Sigmoid colon (tissue), 6 donors: ENCODE measurements at regions not wholly inside any gene's neighbourhood (a gene's known extent, or its start where the extent isn't known, plus 50 kb on each side); places are given as distances from the start of the nearest gene placed in this dataset.

ENCODE experiments used
- DNase-seq: peaks from one replicate; pipeline ENCODE4 v3.0.0-alpha.2; 2019
- H3K27ac ChIP-seq, 4 donors: fragments of 200-600 bp; sonication (generic); one replicate each; pipeline ENCODE4 v1.5.1; 2016 to 2019; ENCODE audit warnings: mild to moderate bottlenecking in 1 of 4
- H3K27me3 ChIP-seq, 3 donors: fragments of 200-600 bp; sonication (generic); one replicate each; pipeline ENCODE4 v1.5.1; 2019; ENCODE audit warnings: mild to moderate bottlenecking in 1 of 3
- H3K36me3 ChIP-seq, 4 donors: fragments of 200-600 bp; sonication (generic); one replicate each; pipeline ENCODE4 v1.5.1; 2016 to 2019
- H3K4me1 ChIP-seq, 4 donors: fragments of 200-600 bp; sonication (generic); one replicate each; pipeline ENCODE4 v1.5.1; 2017 to 2019
- H3K4me3 ChIP-seq, 4 donors: fragments of 200-600 bp; sonication (generic); one replicate each; pipeline ENCODE4 v1.5.1; 2017 to 2019; ENCODE audit warnings: mild to moderate bottlenecking in 2 of 4, moderate library complexity in 1 of 4
- H3K9me3 ChIP-seq, 4 donors: fragments of 200-600 bp in 3 of 4; sonication (generic) in 3 of 4; one replicate each; pipeline versions ENCODE4 v1.5.1 to v1.6.1; 2013 to 2019
- CTCF ChIP-seq, 4 experiments: fragments of 450-650 bp in 3 of 4; fragments of 200-600 bp in 1 of 4; IDR thresholded peaks; one replicate each; pipeline ENCODE4 v1.5.1; 2016 to 2019; ENCODE audit warnings: antibody characterized with exemption in 4 of 4, mild to moderate bottlenecking in 3 of 4, moderate library complexity in 2 of 4
- EP300 ChIP-seq, 4 donors: sonication (generic); formaldehyde crosslinking; IDR thresholded peaks; one replicate each; pipeline ENCODE4 v1.6.1; 2017; ENCODE audit warnings: antibody characterized with exemption in 4 of 4
- POLR2A ChIP-seq, 2 donors: fragments of 450-650 bp; IDR thresholded peaks; one replicate each; pipeline ENCODE4 v1.6.1; 2016; ENCODE audit warnings: antibody characterized with exemption in 2 of 2, mild to moderate bottlenecking in 2 of 2, moderate library complexity in 2 of 2
- POLR2AphosphoS5 ChIP-seq, 4 donors: sonication (generic); formaldehyde crosslinking; IDR thresholded peaks; one replicate each; pipeline ENCODE4 v1.6.1; 2017; ENCODE audit warnings: antibody characterized with exemption in 4 of 4
- WGBS, 2 donors: extraction: QIAGEN DNeasy Blood & Tissue Kit; methylation state at CpG; one replicate each; pipeline ENCODE4 v1.1.7; 2013; 5-methylcytosine and 5-hydroxymethylcytosine counted together
- intact Hi-C: fragments of 100-400 bp; cut with DNase I; formaldehyde crosslinking; loops from one replicate; pipeline ENCODE4 v1.15.1; 2023
- donor health status: healthy with polysubstance abuse.
- donor health status: healthy.

GRCh38 chr5:74020503-74020902, 394.5 kb downstream of the ARHGEF28 start:
- DNase-seq, result no peak
- Histone ChIP-seq H3K9me3 (no peaks in the 10 kb centered on the region), H3K4me3 (no peak overlapping the region), H3K27me3 (peaks cover 0 to 4% (median 0%) of the 10 kb centered on the region in 3 donors), H3K27ac (no peak overlapping the region), H3K36me3 (no peaks in the 10 kb centered on the region), H3K4me1 (no peaks in the 10 kb centered on the region)
- intact Hi-C loops, result no loop called here
- WGBS, 2 donors, result 79% methylated on average over 5 of the region's 5 CpGs
- no peak for TF ChIP-seq CTCF (IDR thresholded peaks at IDR 0.05)

GRCh38 chr5:74019923-74020322, 393.9 kb downstream of the ARHGEF28 start:
- DNase-seq, result no peak
- 92 to 96% methylated on average over 5 of the region's 5 CpGs for WGBS, 2 donors
- TF ChIP-seq EP300 (IDR thresholded peaks at IDR 0.05) (no peak), CTCF (IDR thresholded peaks at IDR 0.05) (no peak), POLR2AphosphoS5 (IDR thresholded peaks at IDR 0.05) (no peak), POLR2A (IDR thresholded peaks at IDR 0.05) (no peak)
- H3K4me3 ChIP-seq, result no peak overlapping the region
- peaks cover 0 to 4% (median 0%) of the 10 kb centered on the region in 3 donors for H3K27me3 ChIP-seq
- no peak overlapping the region for H3K27ac ChIP-seq
- H3K9me3 ChIP-seq, result no peaks in the 10 kb centered on the region
- intact Hi-C loops, result no loop called here
- H3K4me1 ChIP-seq, result no peaks in the 10 kb centered on the region
- H3K36me3 ChIP-seq, result no peaks in the 10 kb centered on the region

- intact Hi-C loops, result no loop called here
- TF ChIP-seq EP300 (IDR thresholded peaks at IDR 0.05), result no peak
- TF ChIP-seq POLR2AphosphoS5 (IDR thresholded peaks at IDR 0.05), result no peak
- TF ChIP-seq CTCF (IDR thresholded peaks at IDR 0.05), result no peak
- TF ChIP-seq POLR2A (IDR thresholded peaks at IDR 0.05), result no peak
- no peaks in the 10 kb centered on the region for H3K4me1 ChIP-seq
- H3K27ac ChIP-seq, result no peak overlapping the region
- WGBS, 2 donors, result 18 to 57% methylated on average over 3 of the region's 3 CpGs
- no peaks in the 10 kb centered on the region for H3K36me3 ChIP-seq
- no peaks in the 10 kb centered on the region for H3K27me3 ChIP-seq
- no peak for DNase-seq
- no peaks in the 10 kb centered on the region for H3K9me3 ChIP-seq
- no peak overlapping the region for H3K4me3 ChIP-seq
Observed at GRCh38 chr5:74017786-74018211, 391.8 kb downstream of the ARHGEF28 start.

DNA sequence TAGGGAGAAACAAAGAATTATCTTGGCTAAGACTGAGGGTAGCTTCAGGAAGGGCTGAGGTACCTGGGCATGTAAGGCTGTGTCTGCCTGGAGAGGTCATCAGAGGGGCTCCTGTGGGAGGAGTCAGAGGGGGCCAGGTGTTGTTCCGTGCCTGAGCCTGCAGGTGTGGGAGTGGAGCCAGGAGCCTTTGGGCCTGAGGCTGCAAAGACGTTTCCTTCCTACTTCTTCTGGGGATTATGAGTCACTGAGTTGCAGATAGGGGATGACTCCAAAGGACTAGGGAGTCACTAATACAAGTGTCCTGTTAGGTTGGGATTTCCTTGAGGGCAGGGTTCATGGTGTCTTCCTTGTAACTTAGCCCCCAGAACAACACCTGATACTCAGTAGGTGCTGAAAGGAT, 391.1 kb downstream of the ARHGEF28 start:
- TF ChIP-seq EP300 (IDR thresholded peaks at IDR 0.05) (no peak), POLR2AphosphoS5 (IDR thresholded peaks at IDR 0.05) (no peak), CTCF (IDR thresholded peaks at IDR 0.05) (no peak), POLR2A (IDR thresholded peaks at IDR 0.05) (no peak)
- Histone ChIP-seq H3K27me3 (no peaks in the 10 kb centered on the region), H3K27ac (no peak overlapping the region), H3K4me3 (no peak overlapping the region), H3K9me3 (no peaks in the 10 kb centered on the region), H3K36me3 (no peaks in the 10 kb centered on the region), H3K4me1 (no peaks in the 10 kb centered on the region)
- WGBS, 2 donors, result 29 to 50% methylated on average over 2 of the region's 2 CpGs
- intact Hi-C loops, result no loop called here
- no peak for DNase-seq

- no peaks in the 10 kb centered on the region for H3K27me3 ChIP-seq
- H3K4me3 ChIP-seq, result no peak overlapping the region
- no peaks in the 10 kb centered on the region for H3K36me3 ChIP-seq
- no peak overlapping the region for H3K27ac ChIP-seq
- TF ChIP-seq POLR2A (IDR thresholded peaks at IDR 0.05) (no peak), POLR2AphosphoS5 (IDR thresholded peaks at IDR 0.05) (no peak), EP300 (IDR thresholded peaks at IDR 0.05) (no peak), CTCF (IDR thresholded peaks at IDR 0.05) (no peak)
- H3K4me1 ChIP-seq, result no peaks in the 10 kb centered on the region
- H3K9me3 ChIP-seq, result no peaks in the 10 kb centered on the region
- 72 to 76% methylated on average over 4 of the region's 4 CpGs for WGBS, 2 donors
- intact Hi-C loops, result no loop called here
- no peak for DNase-seq
Observed at GRCh38 chr5:74016373-74016772, 390.4 kb downstream of the ARHGEF28 start.
